Tibial nerve (tissue), 4 donors: ENCODE measurements at regions not wholly inside any gene's neighbourhood (a gene's known extent, or its start where the extent isn't known, plus 50 kb on each side); places are given as distances from the start of the nearest gene placed in this dataset.

Experiments used
- CTCF ChIP-seq, 5 experiments: fragments of 200-600 bp in 3 of 5; fragments of 450-650 bp in 2 of 5; sonication (generic) in 3 of 5; IDR thresholded peaks; one replicate each; pipeline ENCODE4 v1.5.1; 2016 to 2019; ENCODE audit warnings: antibody characterized with exemption in 5 of 5, mild to moderate bottlenecking in 3 of 5, moderate library complexity in 2 of 5
- EP300 ChIP-seq, 2 donors: sonication (generic); formaldehyde crosslinking; IDR thresholded peaks; one replicate each; pipeline ENCODE4 v1.6.1; 2017; ENCODE audit warnings: antibody characterized with exemption in 2 of 2, mild to moderate bottlenecking in 1 of 2
- POLR2A ChIP-seq, 2 donors: fragments of 450-650 bp; IDR thresholded peaks; one replicate each; pipeline ENCODE4 v1.6.1; 2017; ENCODE audit warnings: antibody characterized with exemption in 2 of 2, mild to moderate bottlenecking in 2 of 2, moderate library complexity in 2 of 2

GRCh38 chr2:224312741-224313140, 89.2 kb downstream of the FAM124B start:
- TF ChIP-seq CTCF (IDR thresholded peaks at IDR 0.05) (no peak), POLR2A (IDR thresholded peaks at IDR 0.05) (no peak), EP300 (IDR thresholded peaks at IDR 0.05) (no peak)
